CD4-positive, alpha-beta T cell treated with Interleukin-21 for 1 hour (primary cell): ENCODE measurements at regions not wholly inside any gene's neighbourhood (a gene's known extent, or its start where the extent isn't known, plus 50 kb on each side); places are given as distances from the start of the nearest gene placed in this dataset.

Experiments
- DNase-seq: peaks from one replicate; pipeline ENCODE4 v3.0.0-alpha.2; 2020

- no peak for DNase-seq
These were observed 114.9 kb upstream of the NHSL1 start for GRCh38 chr6:138614151-138614550.

- DNase-seq: no peak
These were observed 118.9 kb upstream of the NHSL1 start for GRCh38 chr6:138618168-138618567.

GRCh38 chr6:138620630-138621029 lies 121.3 kb upstream of the NHSL1 start:
- DNase-seq: no peak

GRCh38 chr6:138622967-138623366 lies 123.7 kb upstream of the NHSL1 start:
- DNase-seq: no peak

- DNase-seq: no peak
These were observed 132.3 kb upstream of the NHSL1 start for GRCh38 chr6:138631566-138631965.

GRCh38 chr6:138637822-138638221 lies 135.7 kb upstream of the CCDC28A start:
- no peak for DNase-seq

GRCh38 chr6:138638604-138639003 lies 135.0 kb upstream of the CCDC28A start:
- no peak for DNase-seq

GRCh38 chr6:138640028-138640427 lies 133.5 kb upstream of the CCDC28A start:
- no peak for DNase-seq

GRCh38 chr6:138643210-138643609 lies 130.4 kb upstream of the CCDC28A start:
- no peak for DNase-seq

GRCh38 chr6:138645976-138646640 lies 127.5 kb upstream of the CCDC28A start:
- no peak for DNase-seq

- DNase-seq: no peak
These were observed 126.6 kb upstream of the CCDC28A start for GRCh38 chr6:138647006-138647405.

GRCh38 chr6:138648127-138648526 lies 125.4 kb upstream of the CCDC28A start:
- no peak for DNase-seq

- DNase-seq: no peak
These were observed 122.1 kb upstream of the CCDC28A start for GRCh38 chr6:138651491-138651890.

GRCh38 chr6:138652824-138653223 lies 120.7 kb upstream of the CCDC28A start:
- no peak for DNase-seq

- DNase-seq: no peak
These were observed 120.1 kb upstream of the CCDC28A start for GRCh38 chr6:138653435-138653834.

- no peak for DNase-seq
These were observed 118.6 kb upstream of the CCDC28A start for GRCh38 chr6:138654715-138655634.

- DNase-seq: no peak
These were observed 117.7 kb upstream of the CCDC28A start for GRCh38 chr6:138655828-138656227.

- DNase-seq: no peak
These were observed 117.1 kb upstream of the CCDC28A start for GRCh38 chr6:138656364-138657064.

GRCh38 chr6:138657065-138657425 lies 116.5 kb upstream of the CCDC28A start:
- DNase-seq: no peak

GRCh38 chr6:138659998-138660397 lies 113.6 kb upstream of the CCDC28A start:
- no peak for DNase-seq

- no peak for DNase-seq
These were observed 111.1 kb upstream of the CCDC28A start for GRCh38 chr6:138662471-138662870.

GRCh38 chr6:138663892-138664291 lies 109.7 kb upstream of the CCDC28A start:
- no peak for DNase-seq

GRCh38 chr6:138664745-138665144 lies 108.8 kb upstream of the CCDC28A start:
- DNase-seq: no peak

- DNase-seq: no peak
These were observed 106.9 kb upstream of the CCDC28A start for GRCh38 chr6:138666636-138667035.
